HUES6 (cell line): ENCODE measurements at regions not wholly inside any gene's neighbourhood (a gene's known extent, or its start where the extent isn't known, plus 50 kb on each side); places are given as distances from the start of the nearest gene placed in this dataset.

Source experiments
- H3K27ac ChIP-seq: 2 replicates; pipeline ENCODE4 v1.7.0; 2013; ENCODE audit warnings: low read depth, mild to moderate bottlenecking, low read length, inconsistent platforms
- H3K27me3 ChIP-seq: 2 replicates; pipeline ENCODE4 v1.6.1; 2013; ENCODE audit warnings: low read length; ENCODE audit not compliant: control insufficient read depth, insufficient read depth
- H3K36me3 ChIP-seq: 2 replicates; pipeline ENCODE4 v1.6.1; 2013; ENCODE audit warnings: low read length; ENCODE audit not compliant: control insufficient read depth, insufficient read depth
- H3K4me1 ChIP-seq: 2 replicates; pipeline ENCODE4 v1.6.1; 2013; ENCODE audit warnings: low read length; ENCODE audit not compliant: control insufficient read depth, insufficient read depth
- H3K4me3 ChIP-seq: 2 replicates; pipeline ENCODE4 v1.5.1; 2013; ENCODE audit warnings: low read depth, low read length
- H3K9ac ChIP-seq: one replicate; pipeline ENCODE4 v1.6.1; 2013; ENCODE audit warnings: mild to moderate bottlenecking, low read length
- H3K9me3 ChIP-seq: 2 replicates; pipeline ENCODE4 v1.6.1; 2013; ENCODE audit warnings: low read depth, low read length; ENCODE audit not compliant: control insufficient read depth, insufficient read depth

DNA sequence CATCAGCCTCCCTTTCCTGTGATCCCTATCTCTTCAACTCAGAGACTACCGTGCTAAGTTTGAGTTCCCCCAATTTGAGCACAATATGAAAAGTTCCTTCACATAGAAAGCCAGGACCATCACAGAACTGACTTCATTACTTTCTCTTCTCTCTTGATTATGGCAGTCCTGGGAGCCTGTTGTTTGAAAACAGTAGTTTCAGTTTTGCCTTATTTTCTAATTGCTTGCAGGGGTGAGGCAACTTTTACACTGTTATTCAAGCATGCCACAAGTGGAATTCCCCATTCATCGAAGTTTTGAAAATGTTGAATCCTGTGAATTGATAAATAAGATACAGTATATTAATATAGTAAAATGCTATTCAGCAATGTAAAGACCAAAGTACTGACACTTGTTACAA is 569.7 kb upstream of the MARCKS start:
- Histone ChIP-seq H3K9me3 (no peaks in the 10 kb centered on the region), H3K27ac (no peak overlapping the region), H3K36me3 (no peaks in the 10 kb centered on the region), H3K4me3 (no peak overlapping the region), H3K4me1 (no peaks in the 10 kb centered on the region), H3K9ac (no peak overlapping the region), H3K27me3 (no peaks in the 10 kb centered on the region)

- H3K4me1 ChIP-seq: no peaks in the 10 kb centered on the region
- H3K36me3 ChIP-seq: no peaks in the 10 kb centered on the region
- H3K9me3 ChIP-seq: no peaks in the 10 kb centered on the region
- no peak overlapping the region for H3K9ac ChIP-seq
- H3K27ac ChIP-seq: no peak overlapping the region
- no peak overlapping the region for H3K4me3 ChIP-seq
- no peaks in the 10 kb centered on the region for H3K27me3 ChIP-seq
These were observed 568.7 kb upstream of the MARCKS start for GRCh38 chr6:113288409-113288808.

DNA sequence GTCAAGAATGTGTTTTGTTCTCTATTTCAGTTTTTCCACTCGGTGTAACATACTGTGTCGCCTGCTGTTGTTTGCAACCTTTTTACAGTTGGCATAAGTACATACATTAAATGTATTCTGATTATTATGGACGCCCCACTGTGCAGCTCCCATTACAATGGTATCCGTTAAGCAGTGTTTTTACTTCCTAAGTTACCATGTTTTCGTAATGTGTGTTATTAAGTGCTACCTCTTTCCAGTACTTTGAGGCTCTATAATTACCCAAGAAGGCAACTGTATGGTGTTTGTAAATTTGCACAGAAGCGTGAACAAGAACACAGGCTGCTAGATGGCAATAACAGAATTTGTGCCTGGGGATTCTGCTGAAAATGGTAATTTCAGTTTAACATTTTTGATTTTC is 568.0 kb upstream of the MARCKS start:
- H3K4me1 ChIP-seq: no peaks in the 10 kb centered on the region
- no peak overlapping the region for H3K27ac ChIP-seq
- no peaks in the 10 kb centered on the region for H3K9me3 ChIP-seq
- no peak overlapping the region for H3K9ac ChIP-seq
- no peak overlapping the region for H3K4me3 ChIP-seq
- no peaks in the 10 kb centered on the region for H3K27me3 ChIP-seq
- no peaks in the 10 kb centered on the region for H3K36me3 ChIP-seq

GRCh38 chr6:113290684-113291083 is 566.5 kb upstream of the MARCKS start:
- no peak overlapping the region for H3K9ac ChIP-seq
- H3K9me3 ChIP-seq: no peaks in the 10 kb centered on the region
- no peaks in the 10 kb centered on the region for H3K27me3 ChIP-seq
- H3K36me3 ChIP-seq: no peaks in the 10 kb centered on the region
- H3K27ac ChIP-seq: no peak overlapping the region
- H3K4me1 ChIP-seq: no peaks in the 10 kb centered on the region
- H3K4me3 ChIP-seq: no peak overlapping the region

GRCh38 chr6:113291751-113292445 is 565.2 kb upstream of the MARCKS start:
- no peak overlapping the region for H3K4me3 ChIP-seq
- no peaks in the 10 kb centered on the region for H3K4me1 ChIP-seq
- no peaks in the 10 kb centered on the region for H3K36me3 ChIP-seq
- no peaks in the 10 kb centered on the region for H3K9me3 ChIP-seq
- no peaks in the 10 kb centered on the region for H3K27me3 ChIP-seq
- H3K9ac ChIP-seq: no peak overlapping the region
- H3K27ac ChIP-seq: no peak overlapping the region

GRCh38 chr6:113292646-113293422 is 564.3 kb upstream of the MARCKS start:
- no peaks in the 10 kb centered on the region for H3K27me3 ChIP-seq
- H3K4me1 ChIP-seq: no peaks in the 10 kb centered on the region
- no peak overlapping the region for H3K27ac ChIP-seq
- no peaks in the 10 kb centered on the region for H3K9me3 ChIP-seq
- no peak overlapping the region for H3K9ac ChIP-seq
- H3K36me3 ChIP-seq: no peaks in the 10 kb centered on the region
- H3K4me3 ChIP-seq: no peak overlapping the region

DNA sequence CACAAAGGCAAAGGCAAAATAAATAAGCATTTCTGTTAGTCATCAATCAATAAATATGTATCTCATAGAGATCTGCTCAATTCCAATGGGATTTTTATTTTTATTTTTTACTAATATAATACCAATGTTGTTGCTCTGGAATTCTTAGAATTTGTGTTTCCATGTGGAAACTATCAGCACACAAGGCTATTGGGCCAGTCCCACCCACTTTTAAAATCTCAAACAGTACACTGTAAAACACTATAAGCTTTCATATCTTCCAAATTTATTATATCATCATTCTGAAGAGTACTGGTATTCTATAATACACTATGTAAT is 563.8 kb upstream of the MARCKS start:
- Histone ChIP-seq H3K27ac (no peak overlapping the region), H3K9me3 (no peaks in the 10 kb centered on the region), H3K27me3 (no peaks in the 10 kb centered on the region), H3K4me3 (no peak overlapping the region), H3K4me1 (no peaks in the 10 kb centered on the region), H3K36me3 (no peaks in the 10 kb centered on the region), H3K9ac (no peak overlapping the region)

GRCh38 chr6:113299531-113299930 is 557.6 kb upstream of the MARCKS start:
- Histone ChIP-seq H3K27me3 (no peaks in the 10 kb centered on the region), H3K27ac (no peak overlapping the region), H3K4me1 (no peaks in the 10 kb centered on the region)

DNA sequence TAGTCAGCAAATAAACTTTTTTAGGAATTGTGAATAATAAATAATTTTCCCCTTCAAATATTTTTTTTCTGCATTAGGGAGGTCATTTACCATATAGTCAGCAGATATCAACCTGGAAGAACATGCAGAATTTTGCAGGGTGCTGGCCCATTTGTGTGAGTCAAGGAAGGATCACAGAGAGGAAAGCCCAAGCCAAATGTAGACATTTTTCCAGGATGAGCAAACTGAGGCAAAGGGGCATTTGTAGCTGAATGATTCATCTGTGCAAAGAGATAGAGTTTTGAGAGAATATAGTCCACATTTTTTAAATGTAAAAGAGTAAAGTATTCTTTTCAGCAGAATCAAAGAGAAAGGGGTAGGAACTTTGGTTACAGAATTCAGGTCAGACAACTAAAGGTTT is 555.5 kb upstream of the MARCKS start:
- Histone ChIP-seq H3K4me3 (no peak overlapping the region), H3K27me3 (no peaks in the 10 kb centered on the region), H3K36me3 (no peaks in the 10 kb centered on the region), H3K9ac (no peak overlapping the region), H3K27ac (no peak overlapping the region), H3K9me3 (no peaks in the 10 kb centered on the region), H3K4me1 (no peaks in the 10 kb centered on the region)

More at GRCh38 chr6:113299531-113299930, 557.6 kb upstream of the MARCKS start:
- Histone ChIP-seq H3K9ac (no peak overlapping the region), H3K4me3 (no peak overlapping the region), H3K36me3 (no peaks in the 10 kb centered on the region), H3K9me3 (no peaks in the 10 kb centered on the region)

DNA sequence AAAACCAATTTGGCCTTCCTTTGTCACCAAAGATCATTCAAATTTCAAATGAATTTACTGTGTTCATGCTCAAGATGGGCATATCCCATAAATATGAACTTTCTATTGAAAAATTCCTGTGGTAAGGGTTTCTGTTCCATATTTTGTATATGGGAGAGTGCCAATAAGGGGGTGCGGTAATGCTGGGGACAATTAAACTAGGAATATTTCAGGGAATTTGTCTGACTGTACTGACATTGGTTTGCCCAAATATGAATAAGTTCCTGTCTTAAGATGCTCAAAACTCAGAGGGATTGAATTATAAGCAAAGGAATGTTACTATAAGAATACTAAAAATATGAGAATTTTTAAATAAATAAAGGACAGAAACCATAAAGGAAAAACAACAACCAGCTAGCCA is 553.0 kb upstream of the MARCKS start:
- Histone ChIP-seq H3K36me3 (no peaks in the 10 kb centered on the region), H3K4me3 (no peak overlapping the region), H3K4me1 (no peaks in the 10 kb centered on the region), H3K9me3 (no peaks in the 10 kb centered on the region), H3K27me3 (no peaks in the 10 kb centered on the region), H3K9ac (no peak overlapping the region), H3K27ac (no peak overlapping the region)

GRCh38 chr6:113306552-113307145 is 550.5 kb upstream of the MARCKS start:
- Histone ChIP-seq H3K9me3 (no peaks in the 10 kb centered on the region), H3K4me1 (no peaks in the 10 kb centered on the region), H3K27me3 (no peaks in the 10 kb centered on the region), H3K4me3 (no peak overlapping the region), H3K9ac (no peak overlapping the region), H3K27ac (no peak overlapping the region), H3K36me3 (no peaks in the 10 kb centered on the region)
